SK-N-SH (cell line): ENCODE measurements at regions not wholly inside any gene's neighbourhood (a gene's known extent, or its start where the extent isn't known, plus 50 kb on each side); places are given as distances from the start of the nearest gene placed in this dataset.

Experiments used
- CTCF ChIA-PET: fragments of 300-600, 350-600 bp; formaldehyde crosslinking; extraction: SDS; loops from one replicate; lab custom pipeline; 2021; lab: Yijun Ruan, JAX
- POLR2A ChIA-PET: fragments of 350-600 bp; sonication (Branson Sonifier 250); formaldehyde crosslinking; extraction: SDS; loops from one replicate; lab custom pipeline; 2020; ENCODE audit warnings: antibody characterized with exemption, inconsistent platforms; lab: Yijun Ruan, JAX
- DNase-seq: peaks from one replicate; pipeline ENCODE4 v3.0.0; 2012
- H2AFZ ChIP-seq: fragments of 200-600 bp; sonication (generic); 2 replicates; pipeline ENCODE4 v1.8.1; 2016; ENCODE audit warnings: antibody characterized with exemption, mild to moderate bottlenecking, low read depth
- H3F3A ChIP-seq: fragments of 200-600 bp; sonication (generic); replicated peaks from 2 replicates; pipeline ENCODE3; 2016; ENCODE audit warnings: antibody characterized with exemption, mild to moderate bottlenecking; ENCODE audit not compliant: insufficient read depth
- H3K27ac ChIP-seq, 2 experiments: fragments of 200-500 bp in 1 of 2; fragments of 200-600 bp in 1 of 2; sonication (Bioruptor generic) in 1 of 2; sonication (generic), shearing (Covaris generic) in 1 of 2; 2 replicates each; pipeline versions ENCODE4 v1.5.1 to v1.6.1; 2014 to 2016; ENCODE audit warnings: low read depth in 2 of 2, inconsistent platforms in 1 of 2, low read length in 1 of 2, mild to moderate bottlenecking in 1 of 2, mixed read lengths in 1 of 2
- H3K27me3 ChIP-seq: fragments of 200-600 bp; sonication (generic), shearing (Covaris generic); 2 replicates; pipeline ENCODE4 v1.6.1; 2016; ENCODE audit warnings: mixed run types; ENCODE audit not compliant: insufficient read depth
- H3K36me3 ChIP-seq, 2 experiments: fragments of 200-500 bp in 1 of 2; fragments of 200-600 bp in 1 of 2; sonication (Bioruptor generic) in 1 of 2; sonication (generic) in 1 of 2; replicated peaks in 1 of 2; 2 replicates each; pipeline versions ENCODE3 to v1.5.1; 2014 to 2016; ENCODE audit warnings: low read length in 1 of 2, mild to moderate bottlenecking in 1 of 2; ENCODE audit not compliant: insufficient read depth in 2 of 2, control insufficient read depth in 1 of 2
- H3K4me1 ChIP-seq, 2 experiments: fragments of 200-500 bp in 1 of 2; fragments of 200-600 bp in 1 of 2; sonication (Bioruptor generic) in 1 of 2; sonication (generic), shearing (Covaris generic) in 1 of 2; 2 replicates each; pipeline versions ENCODE4 v1.5.1 to v1.6.1; 2014 to 2016; ENCODE audit warnings: low read depth in 1 of 2, low read length in 1 of 2, mixed run types in 1 of 2; ENCODE audit not compliant: insufficient read depth in 2 of 2, control insufficient read depth in 1 of 2
- H3K4me2 ChIP-seq: fragments of 200-600 bp; sonication (generic), shearing (Covaris generic); 2 replicates; pipeline ENCODE4 v1.6.1; 2017; ENCODE audit warnings: mixed run types
- H3K4me3 ChIP-seq, 2 experiments: fragments of 200-500 bp in 1 of 2; fragments of 200-600 bp in 1 of 2; sonication (Bioruptor generic) in 1 of 2; sonication (generic), shearing (Covaris generic) in 1 of 2; 2 replicates each; pipeline versions ENCODE4 v1.5.1 to v1.8.1; 2014 to 2016; ENCODE audit warnings: low read depth in 2 of 2, inconsistent platforms in 1 of 2, low read length in 1 of 2, mild to moderate bottlenecking in 1 of 2, mixed read lengths in 1 of 2, moderate library complexity in 1 of 2
- H3K79me2 ChIP-seq: fragments of 200-600 bp; sonication (generic); 2 replicates; pipeline ENCODE4 v1.8.1; 2017; ENCODE audit warnings: mild to moderate bottlenecking; ENCODE audit not compliant: insufficient read depth
- H3K9ac ChIP-seq: fragments of 200-600 bp; sonication (generic); 2 replicates; pipeline ENCODE4 v1.6.1; 2017; ENCODE audit warnings: mixed run types
- H3K9me2 ChIP-seq: fragments of 200-600 bp; sonication (generic); 2 replicates; pipeline ENCODE4 v1.6.1; 2017; ENCODE audit warnings: mixed run types
- H3K9me3 ChIP-seq: fragments of 200-600 bp; sonication (generic); 2 replicates; pipeline ENCODE4 v1.6.1; 2017; ENCODE audit warnings: mixed run types, mild to moderate bottlenecking, moderate library complexity
- H4K20me1 ChIP-seq: fragments of 200-600 bp; sonication (generic); 2 replicates; pipeline ENCODE4 v1.6.1; 2017; ENCODE audit warnings: mild to moderate bottlenecking, mixed run types; ENCODE audit not compliant: insufficient read depth
- ELF1 ChIP-seq: IDR thresholded peaks from 2 replicates; pipeline ENCODE4 v1.4.0; 2012
- EP300 ChIP-seq, 2 experiments: IDR thresholded peaks; 2 replicates each; pipeline versions ENCODE4 v1.4.0 to v1.6.1; 2012; ENCODE audit warnings: borderline replicate concordance in 1 of 2, low read depth in 1 of 2, low read length in 1 of 2
- EZH2phosphoT487 ChIP-seq: fragments of 200-600 bp; sonication (generic); IDR thresholded peaks from 2 replicates; pipeline ENCODE4 v1.6.1; 2017; ENCODE audit warnings: low read depth, mixed run types, mild to moderate bottlenecking, antibody characterized with exemption, moderate library complexity, borderline replicate concordance
- FOSL2 ChIP-seq: IDR thresholded peaks from 2 replicates; pipeline ENCODE4 v1.4.0; 2012; ENCODE audit warnings: low read depth, mild to moderate bottlenecking, moderate library complexity, borderline replicate concordance
- FOXM1 ChIP-seq: IDR thresholded peaks from 2 replicates; pipeline ENCODE4 v1.4.0; 2012; ENCODE audit warnings: low read depth, mild to moderate bottlenecking
- GABPA ChIP-seq: IDR thresholded peaks from 2 replicates; pipeline ENCODE4 v1.4.0; 2012; ENCODE audit warnings: low read depth, mild to moderate bottlenecking
- GATA2 ChIP-seq: sonication (generic); formaldehyde crosslinking; IDR thresholded peaks from 2 replicates; pipeline ENCODE4 v1.5.0; 2020; ENCODE audit warnings: mild to moderate bottlenecking, missing genetic modification reagents
- JUND ChIP-seq: IDR thresholded peaks from 2 replicates; pipeline ENCODE4 v1.4.0; 2012
- NFIC ChIP-seq: IDR thresholded peaks from 2 replicates; pipeline ENCODE4 v1.4.0; 2012; ENCODE audit warnings: borderline replicate concordance
- NRF1 ChIP-seq: IDR thresholded peaks from 2 replicates; pipeline ENCODE4 v1.6.1; 2012; ENCODE audit warnings: low read depth, mild to moderate bottlenecking, low read length
- POLR2AphosphoS5 ChIP-seq: IDR thresholded peaks from 2 replicates; pipeline ENCODE4 v1.6.1; 2012; ENCODE audit warnings: low read depth, low read length
- RAD21 ChIP-seq: IDR thresholded peaks from 2 replicates; pipeline ENCODE4 v1.6.1; 2012; ENCODE audit warnings: mild to moderate bottlenecking, low read length
- RCOR1 ChIP-seq: fragments of 150-350 bp; IDR thresholded peaks from 2 replicates; pipeline ENCODE4 v1.6.1; 2017; ENCODE audit warnings: antibody characterized with exemption, low read length
- RFX5 ChIP-seq: IDR thresholded peaks from 2 replicates; pipeline ENCODE4 v1.6.1; 2012; ENCODE audit warnings: mild to moderate bottlenecking, improper control_type of control experiment, low read length
- RXRA ChIP-seq: IDR thresholded peaks from 2 replicates; pipeline ENCODE4 v1.4.0; 2012; ENCODE audit warnings: low read depth, mild to moderate bottlenecking, borderline replicate concordance
- SMC3 ChIP-seq: IDR thresholded peaks from 2 replicates; pipeline ENCODE4 v1.6.1; 2012; ENCODE audit warnings: low read depth, low read length, improper control_type of control experiment
- TAF1 ChIP-seq: IDR thresholded peaks from 2 replicates; pipeline ENCODE4 v1.6.1; 2012; ENCODE audit warnings: low read depth, mild to moderate bottlenecking, low read length, moderate library complexity, borderline replicate concordance
- TCF12 ChIP-seq: IDR thresholded peaks from 2 replicates; pipeline ENCODE4 v1.4.0; 2012
- TEAD4 ChIP-seq: IDR thresholded peaks from 2 replicates; pipeline ENCODE4 v1.4.0; 2012; ENCODE audit warnings: mild to moderate bottlenecking, borderline replicate concordance; ENCODE audit not compliant: insufficient read depth
- YY1 ChIP-seq: IDR thresholded peaks from 2 replicates; pipeline ENCODE4 v1.4.0; 2012; ENCODE audit warnings: low read depth, mild to moderate bottlenecking
- WGBS: methylation state at CpG from one replicate; pipeline ENCODE4 v1.1.6; 2017; ENCODE audit warnings: low lambda C conversion rate; 5-methylcytosine and 5-hydroxymethylcytosine counted together
- TF ChIP-seq, protein P1 (sequence below): fragments of 200-600 bp; sonication (generic); IDR thresholded peaks from 2 replicates; pipeline ENCODE4 v1.6.1; 2017; ENCODE audit warnings: antibody characterized with exemption, mild to moderate bottlenecking, moderate library complexity
- TF ChIP-seq, protein P2 (sequence below): IDR thresholded peaks from 2 replicates; pipeline ENCODE4; 2012
- TF ChIP-seq, protein P3 (sequence below): fragments of 150-350 bp; IDR thresholded peaks from 2 replicates; pipeline ENCODE4 v1.6.1; 2017; ENCODE audit warnings: antibody characterized with exemption, low read length, low read depth, borderline replicate concordance

- Histone ChIP-seq H3K4me3 (no peak overlapping the region), H2AFZ (no peak overlapping the region), H3K9me3 (no peaks in the 10 kb centered on the region), H3K36me3 (no peaks in the 10 kb centered on the region), H4K20me1 (no peaks in the 10 kb centered on the region), H3K4me2 (no peak overlapping the region), H3K9me2 (no peaks in the 10 kb centered on the region), H3K4me1 (no peaks in the 10 kb centered on the region), H3K79me2 (no peaks in the 10 kb centered on the region), H3K27ac (no peak overlapping the region), H3K9ac (no peak overlapping the region), H3F3A (no peaks in the 10 kb centered on the region), H3K27me3 (no peaks in the 10 kb centered on the region)
- DNase-seq: no peak
- 67% methylated on average over 13 of the region's 13 CpGs for WGBS
- ChIA-PET POLR2A (no interaction called here), CTCF (no interaction called here)
- TF ChIP-seq EP300 (IDR thresholded peaks at IDR 0.05; ENCODE audit: borderline replicate concordance in 1 of 2, low read depth in 1 of 2, low read length in 1 of 2): no peak
- TF ChIP-seq RAD21: no peak
- no peak for TF ChIP-seq FOXM1
- TF ChIP-seq, protein P1, sequence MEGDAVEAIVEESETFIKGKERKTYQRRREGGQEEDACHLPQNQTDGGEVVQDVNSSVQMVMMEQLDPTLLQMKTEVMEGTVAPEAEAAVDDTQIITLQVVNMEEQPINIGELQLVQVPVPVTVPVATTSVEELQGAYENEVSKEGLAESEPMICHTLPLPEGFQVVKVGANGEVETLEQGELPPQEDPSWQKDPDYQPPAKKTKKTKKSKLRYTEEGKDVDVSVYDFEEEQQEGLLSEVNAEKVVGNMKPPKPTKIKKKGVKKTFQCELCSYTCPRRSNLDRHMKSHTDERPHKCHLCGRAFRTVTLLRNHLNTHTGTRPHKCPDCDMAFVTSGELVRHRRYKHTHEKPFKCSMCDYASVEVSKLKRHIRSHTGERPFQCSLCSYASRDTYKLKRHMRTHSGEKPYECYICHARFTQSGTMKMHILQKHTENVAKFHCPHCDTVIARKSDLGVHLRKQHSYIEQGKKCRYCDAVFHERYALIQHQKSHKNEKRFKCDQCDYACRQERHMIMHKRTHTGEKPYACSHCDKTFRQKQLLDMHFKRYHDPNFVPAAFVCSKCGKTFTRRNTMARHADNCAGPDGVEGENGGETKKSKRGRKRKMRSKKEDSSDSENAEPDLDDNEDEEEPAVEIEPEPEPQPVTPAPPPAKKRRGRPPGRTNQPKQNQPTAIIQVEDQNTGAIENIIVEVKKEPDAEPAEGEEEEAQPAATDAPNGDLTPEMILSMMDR: no peak
- no peak for TF ChIP-seq POLR2AphosphoS5
- no peak for TF ChIP-seq RCOR1
- TF ChIP-seq, protein P2, sequence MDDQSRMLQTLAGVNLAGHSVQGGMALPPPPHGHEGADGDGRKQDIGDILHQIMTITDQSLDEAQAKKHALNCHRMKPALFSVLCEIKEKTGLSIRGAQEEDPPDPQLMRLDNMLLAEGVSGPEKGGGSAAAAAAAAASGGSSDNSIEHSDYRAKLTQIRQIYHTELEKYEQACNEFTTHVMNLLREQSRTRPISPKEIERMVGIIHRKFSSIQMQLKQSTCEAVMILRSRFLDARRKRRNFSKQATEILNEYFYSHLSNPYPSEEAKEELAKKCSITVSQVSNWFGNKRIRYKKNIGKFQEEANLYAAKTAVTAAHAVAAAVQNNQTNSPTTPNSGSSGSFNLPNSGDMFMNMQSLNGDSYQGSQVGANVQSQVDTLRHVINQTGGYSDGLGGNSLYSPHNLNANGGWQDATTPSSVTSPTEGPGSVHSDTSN: no peak
- TF ChIP-seq RXRA: no peak
- TF ChIP-seq EZH2phosphoT487: no peak
- TF ChIP-seq TEAD4: no peak
- TF ChIP-seq GATA2 (CRISPR knock-in tag): no peak
- no peak for TF ChIP-seq TCF12
- TF ChIP-seq GABPA: no peak
- TF ChIP-seq SMC3: no peak
- no peak for TF ChIP-seq TAF1
- TF ChIP-seq, all 33 proteins: peak for 0
Observed at GRCh38 chr12:24172031-24172772, 222.7 kb upstream of the SOX5 start.

DNA sequence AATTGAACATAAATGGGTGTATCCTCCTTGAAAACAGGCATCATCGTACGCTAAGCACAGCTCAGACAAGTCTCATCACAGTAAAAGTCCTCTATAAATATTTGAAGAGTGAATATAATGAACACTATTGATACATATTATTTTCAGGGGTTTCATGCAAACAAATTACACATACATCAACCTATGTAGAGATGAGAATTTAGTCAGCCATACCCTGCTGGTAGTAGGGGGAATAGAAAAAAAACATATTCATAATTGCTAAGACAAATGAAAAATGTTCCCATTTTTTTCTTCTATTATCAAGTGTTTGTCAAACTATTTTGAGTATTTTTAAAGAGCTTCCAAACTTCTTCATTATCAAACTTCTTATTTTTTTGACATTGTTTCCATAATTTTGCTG, 205.6 kb upstream of the SOX5 start:
- DNase-seq: no peak
- ChIA-PET POLR2A (no interaction called here), CTCF (interaction anchor here (1.2 kb wide), 1 partner anchor 12 kb away, joined by 3 read pairs; no protein-coding TSS in a partner anchor)
- Histone ChIP-seq H3K27ac (no peak overlapping the region), H3F3A (no peaks in the 10 kb centered on the region), H4K20me1 (no peaks in the 10 kb centered on the region), H3K36me3 (no peaks in the 10 kb centered on the region), H3K27me3 (no peaks in the 10 kb centered on the region), H3K79me2 (no peaks in the 10 kb centered on the region), H3K9me3 (no peaks in the 10 kb centered on the region), H3K4me3 (no peak overlapping the region), H3K9ac (no peak overlapping the region), H3K4me2 (no peak overlapping the region), H3K4me1 (peaks cover 0 to 2% of the 10 kb centered on the region in 2 experiments; a peak in 1 of 4 replicates), H2AFZ (no peak overlapping the region), H3K9me2 (no peaks in the 10 kb centered on the region)
- 69% methylated on average over 2 of the region's 2 CpGs for WGBS
- no peak for TF ChIP-seq FOSL2
- no peak for TF ChIP-seq SMC3
- TF ChIP-seq EP300 (IDR thresholded peaks at IDR 0.05; ENCODE audit: borderline replicate concordance in 1 of 2, low read depth in 1 of 2, low read length in 1 of 2): no peak
- no peak for TF ChIP-seq ELF1
- no peak for TF ChIP-seq YY1
- no peak for TF ChIP-seq NFIC
- no peak for TF ChIP-seq FOXM1
- TF ChIP-seq JUND: no peak
- TF ChIP-seq, protein P2: no peak
- no peak for TF ChIP-seq NRF1
- TF ChIP-seq EZH2phosphoT487: no peak
- no peak for TF ChIP-seq RFX5
- no peak for TF ChIP-seq TEAD4
- TF ChIP-seq, protein P3, sequence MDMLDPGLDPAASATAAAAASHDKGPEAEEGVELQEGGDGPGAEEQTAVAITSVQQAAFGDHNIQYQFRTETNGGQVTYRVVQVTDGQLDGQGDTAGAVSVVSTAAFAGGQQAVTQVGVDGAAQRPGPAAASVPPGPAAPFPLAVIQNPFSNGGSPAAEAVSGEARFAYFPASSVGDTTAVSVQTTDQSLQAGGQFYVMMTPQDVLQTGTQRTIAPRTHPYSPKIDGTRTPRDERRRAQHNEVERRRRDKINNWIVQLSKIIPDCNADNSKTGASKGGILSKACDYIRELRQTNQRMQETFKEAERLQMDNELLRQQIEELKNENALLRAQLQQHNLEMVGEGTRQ: no peak
